ENCODE measurements at regions not wholly inside any gene's neighbourhood (a gene's known extent, or its start where the extent isn't known, plus 50 kb on each side); places are given as distances from the start of the nearest gene placed in this dataset.

GRCh38 chr2:217407362-217407761 lies 547.5 kb upstream of the TNP1 start:
- no peak for DNase-seq (ENCODE audit: low read depth)

GRCh38 chr2:217404236-217404760 lies 544.4 kb upstream of the TNP1 start:
- no peak for DNase-seq (ENCODE audit: low read depth)

- no peak for DNase-seq (ENCODE audit: low read depth)
Observed at GRCh38 chr2:217402761-217403383, 543.0 kb upstream of the TNP1 start.

- DNase-seq (ENCODE audit: low read depth), result no peak
Observed at GRCh38 chr2:217402144-217402543, 542.3 kb upstream of the TNP1 start.

- peak; percentile 51 for DNase-seq (ENCODE audit: low read depth)
Observed at GRCh38 chr2:217399291-217399690, 539.4 kb upstream of the TNP1 start.

GRCh38 chr2:217398860-217399259 lies 539.0 kb upstream of the TNP1 start:
- DNase-seq (ENCODE audit: low read depth), result no peak

GRCh38 chr2:217398101-217398500 lies 538.2 kb upstream of the TNP1 start:
- no peak for DNase-seq (ENCODE audit: low read depth)

GRCh38 chr2:217396586-217396985 lies 536.7 kb upstream of the TNP1 start:
- DNase-seq (ENCODE audit: low read depth), result no peak

- DNase-seq (ENCODE audit: low read depth), result no peak
Observed at GRCh38 chr2:217396165-217396564, 536.3 kb upstream of the TNP1 start.

GRCh38 chr2:217394510-217395351 lies 534.9 kb upstream of the TNP1 start:
- DNase-seq (ENCODE audit: low read depth), result peak; percentile 33

- DNase-seq (ENCODE audit: low read depth), result peak; percentile 54
Observed at GRCh38 chr2:217393585-217394032, 533.7 kb upstream of the TNP1 start.

- no peak for DNase-seq (ENCODE audit: low read depth)
Observed at GRCh38 chr2:217392930-217393584, 533.2 kb upstream of the TNP1 start.

GRCh38 chr2:217387776-217388387 lies 528.0 kb upstream of the TNP1 start:
- DNase-seq (ENCODE audit: low read depth), result peak; percentile 43

- DNase-seq (ENCODE audit: low read depth), result no peak
Observed at GRCh38 chr2:217386041-217386440, 526.2 kb upstream of the TNP1 start.

- peak; percentile 62 for DNase-seq (ENCODE audit: low read depth)
Observed at GRCh38 chr2:217383620-217384019, 523.8 kb upstream of the TNP1 start.

- DNase-seq (ENCODE audit: low read depth), result peak; percentile 14
Observed at GRCh38 chr2:217382794-217383193, 522.9 kb upstream of the TNP1 start.

GRCh38 chr2:217379807-217380206 lies 519.9 kb upstream of the TNP1 start:
- DNase-seq (ENCODE audit: low read depth), result no peak

- no peak for DNase-seq (ENCODE audit: low read depth)
Observed at GRCh38 chr2:217372794-217373193, 512.9 kb upstream of the TNP1 start.

GRCh38 chr2:217371781-217372213 lies 511.9 kb upstream of the TNP1 start:
- no peak for DNase-seq (ENCODE audit: low read depth)

- DNase-seq (ENCODE audit: low read depth), result peak; percentile 81
Observed at GRCh38 chr2:217370391-217370790, 510.5 kb upstream of the TNP1 start.

- peak; percentile 32 for DNase-seq (ENCODE audit: low read depth)
Observed at GRCh38 chr2:217367464-217367863, 507.6 kb upstream of the TNP1 start.

- DNase-seq (ENCODE audit: low read depth), result no peak
Observed at GRCh38 chr2:217366966-217367365, 507.1 kb upstream of the TNP1 start.
